A673 (cell line): ENCODE measurements at regions not wholly inside any gene's neighbourhood (a gene's known extent, or its start where the extent isn't known, plus 50 kb on each side); places are given as distances from the start of the nearest gene placed in this dataset.

Source experiments
- BruUV-seq: library from RNA; stranded (reverse); fragments of 400-500 nt; replicated peaks from 2 replicates; lab custom pipeline; 2021; lab: Mats Ljungman, UMichigan
- CTCF ChIA-PET: fragments of 300-600 bp; sonication (Branson Sonifier 250); formaldehyde crosslinking; loops from one replicate; lab custom pipeline; 2022; ENCODE audit warnings: antibody characterized with exemption; lab: Charles Lee
- POLR2A ChIA-PET: fragments of 300-600 bp; sonication (Branson Sonifier 250); formaldehyde crosslinking; loops from one replicate; lab custom pipeline; 2022; ENCODE audit warnings: antibody characterized with exemption; ENCODE audit not compliant: low non-redundant PET; lab: Charles Lee
- DNase-seq: peaks from one replicate; pipeline ENCODE4 v3.0.0-alpha.2; 2015; ENCODE audit warnings: low spot score
- H3K27ac ChIP-seq: fragments of 200-600 bp; sonication (generic); 2 replicates; pipeline ENCODE4 v1.5.1; 2016; ENCODE audit warnings: mixed run types, low read depth, mild to moderate bottlenecking, mixed read lengths, antibody characterized with exemption, low read length; ENCODE audit not compliant: poor library complexity, severe bottlenecking
- H3K27me3 ChIP-seq: fragments of 200-600 bp; sonication (generic); replicated peaks from 2 replicates; pipeline ENCODE4 v1.6.1; 2017; ENCODE audit warnings: mixed run types, low read depth, mild to moderate bottlenecking, mixed read lengths, antibody characterized with exemption, low read length; ENCODE audit not compliant: insufficient read depth, poor library complexity
- H3K36me3 ChIP-seq: fragments of 200-600 bp; sonication (generic); 2 replicates; pipeline ENCODE4 v1.6.1; 2016; ENCODE audit warnings: mixed run types, mild to moderate bottlenecking, mixed read lengths, antibody characterized with exemption, low read length; ENCODE audit not compliant: insufficient read depth, poor library complexity, severe bottlenecking
- H3K4me1 ChIP-seq: fragments of 200-600 bp; sonication (generic); 2 replicates; pipeline ENCODE4 v1.6.1; 2017; ENCODE audit warnings: mixed run types, mild to moderate bottlenecking, mixed read lengths, antibody characterized with exemption, low read length; ENCODE audit not compliant: insufficient read depth, poor library complexity, severe bottlenecking
- H3K4me3 ChIP-seq: fragments of 200-600 bp; sonication (generic); 2 replicates; pipeline ENCODE4 v1.5.1; 2016; ENCODE audit warnings: low read depth, mixed run types, mild to moderate bottlenecking, mixed read lengths, low read length; ENCODE audit not compliant: poor library complexity, severe bottlenecking
- H3K9me3 ChIP-seq: fragments of 200-600 bp; sonication (generic); 2 replicates; pipeline ENCODE4 v1.6.1; 2016; ENCODE audit warnings: mixed run types, low read depth, mild to moderate bottlenecking, mixed read lengths, antibody characterized with exemption, low read length; ENCODE audit not compliant: poor library complexity, severe bottlenecking
- EZH2 ChIP-seq: fragments of 200-600 bp; sonication (generic); IDR thresholded peaks from 2 replicates; pipeline ENCODE4 v1.6.1; 2017; ENCODE audit warnings: borderline replicate concordance, low read depth, mild to moderate bottlenecking, mixed read lengths, antibody characterized with exemption, low read length; ENCODE audit not compliant: poor library complexity, severe bottlenecking
- intact Hi-C: fragments of 100-400 bp; cut with micrococcal nuclease; formaldehyde crosslinking; loops from one replicate; pipeline ENCODE4 v1.10.0; 2022; ENCODE audit not compliant: unreplicated experiment
- TF ChIP-seq, protein P1 (sequence below): fragments of 300-800, 200-600 bp; sonication (generic); conservative IDR thresholded peaks from 2 replicates; pipeline ENCODE4 v1.5.1; 2017; ENCODE audit warnings: low read depth, mild to moderate bottlenecking, antibody characterized with exemption, low read length, moderate library complexity, mixed read lengths

DNA sequence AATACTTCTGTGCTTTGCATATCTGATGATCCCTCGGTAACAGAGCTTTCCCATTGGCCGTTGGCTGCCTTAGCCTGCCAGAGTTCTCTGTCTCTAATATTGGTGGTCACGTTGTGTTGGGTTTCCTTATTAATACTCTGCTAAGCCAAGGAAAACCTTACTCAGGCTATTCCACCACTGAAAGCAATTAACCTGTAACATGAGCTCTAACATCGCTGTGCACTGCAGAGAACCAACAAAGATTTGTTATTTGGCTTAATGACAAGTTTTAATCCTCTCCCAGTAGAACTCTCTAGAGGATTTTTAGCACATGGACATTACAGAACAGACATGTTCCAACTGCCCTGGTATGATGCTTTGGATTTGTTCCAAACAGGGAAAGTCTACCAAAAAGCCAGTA is 825.9 kb upstream of the POU3F3 start:
- Histone ChIP-seq H3K4me1 (no peaks in the 10 kb centered on the region), H3K27me3 (peaks cover 19% of the 10 kb centered on the region), H3K9me3 (no peaks in the 10 kb centered on the region), H3K36me3 (no peaks in the 10 kb centered on the region), H3K27ac (no peak overlapping the region), H3K4me3 (no peak overlapping the region)
- intact Hi-C loops = no loop called here
- no TSS peak for BruUV-seq
- ChIA-PET CTCF (no interaction called here), POLR2A (no interaction called here)
- DNase-seq = peak; percentile 9
- TF ChIP-seq, protein P1, sequence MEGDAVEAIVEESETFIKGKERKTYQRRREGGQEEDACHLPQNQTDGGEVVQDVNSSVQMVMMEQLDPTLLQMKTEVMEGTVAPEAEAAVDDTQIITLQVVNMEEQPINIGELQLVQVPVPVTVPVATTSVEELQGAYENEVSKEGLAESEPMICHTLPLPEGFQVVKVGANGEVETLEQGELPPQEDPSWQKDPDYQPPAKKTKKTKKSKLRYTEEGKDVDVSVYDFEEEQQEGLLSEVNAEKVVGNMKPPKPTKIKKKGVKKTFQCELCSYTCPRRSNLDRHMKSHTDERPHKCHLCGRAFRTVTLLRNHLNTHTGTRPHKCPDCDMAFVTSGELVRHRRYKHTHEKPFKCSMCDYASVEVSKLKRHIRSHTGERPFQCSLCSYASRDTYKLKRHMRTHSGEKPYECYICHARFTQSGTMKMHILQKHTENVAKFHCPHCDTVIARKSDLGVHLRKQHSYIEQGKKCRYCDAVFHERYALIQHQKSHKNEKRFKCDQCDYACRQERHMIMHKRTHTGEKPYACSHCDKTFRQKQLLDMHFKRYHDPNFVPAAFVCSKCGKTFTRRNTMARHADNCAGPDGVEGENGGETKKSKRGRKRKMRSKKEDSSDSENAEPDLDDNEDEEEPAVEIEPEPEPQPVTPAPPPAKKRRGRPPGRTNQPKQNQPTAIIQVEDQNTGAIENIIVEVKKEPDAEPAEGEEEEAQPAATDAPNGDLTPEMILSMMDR = no peak
- no peak for TF ChIP-seq EZH2

DNA sequence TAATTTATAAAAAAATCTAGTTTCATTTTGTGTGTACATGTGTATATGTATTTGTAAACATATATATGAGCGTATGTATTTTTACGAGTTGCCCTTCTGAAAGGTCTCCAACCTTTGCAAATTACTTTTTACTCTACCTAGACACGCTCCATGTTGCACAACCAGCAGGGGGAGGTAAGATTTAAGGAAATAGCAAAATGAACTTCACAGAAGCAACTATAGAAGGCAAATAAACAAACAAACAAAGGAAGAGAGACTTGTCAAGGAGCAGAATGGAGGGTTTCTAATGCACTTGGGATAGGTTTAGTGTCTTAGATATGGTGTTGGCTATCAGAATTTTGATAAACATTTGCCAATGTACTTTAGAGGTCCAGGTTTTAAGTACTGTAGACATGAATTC is 820.5 kb upstream of the POU3F3 start:
- DNase-seq = no peak
- Histone ChIP-seq H3K9me3 (no peaks in the 10 kb centered on the region), H3K36me3 (no peaks in the 10 kb centered on the region), H3K4me1 (no peaks in the 10 kb centered on the region), H3K4me3 (no peak overlapping the region), H3K27me3 (no peaks in the 10 kb centered on the region), H3K27ac (no peak overlapping the region)
- ChIA-PET POLR2A (no interaction called here), CTCF (no interaction called here)
- intact Hi-C loops = no loop called here
- TF ChIP-seq, protein P1 = peak; percentile 33; the same call in 1 of the 2 replicates
- TF ChIP-seq EZH2 = no peak
- BruUV-seq = no TSS peak

DNA sequence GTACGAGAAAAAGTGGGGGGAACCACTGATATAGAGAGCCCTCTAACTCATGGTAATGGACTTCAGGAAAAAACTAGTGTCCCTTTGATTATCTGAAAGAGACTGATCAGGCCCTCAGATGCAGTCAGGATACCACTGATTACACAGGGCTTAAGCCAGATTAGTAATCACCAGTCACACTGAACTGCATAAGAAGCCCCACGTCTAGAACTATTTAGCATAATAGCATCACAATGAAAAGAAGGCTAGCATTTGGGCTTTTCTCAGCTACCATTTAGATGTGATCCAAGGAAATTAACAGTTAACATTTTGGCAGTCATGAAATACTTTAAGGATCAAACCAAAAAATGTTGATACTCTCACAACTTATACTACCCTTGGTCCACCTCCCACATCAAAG is 813.1 kb upstream of the POU3F3 start:
- no peak for TF ChIP-seq EZH2
- TF ChIP-seq, protein P1 = no peak
- DNase-seq = no peak
- Histone ChIP-seq H3K9me3 (no peaks in the 10 kb centered on the region), H3K4me1 (no peaks in the 10 kb centered on the region), H3K27ac (no peak overlapping the region), H3K36me3 (no peaks in the 10 kb centered on the region), H3K4me3 (no peak overlapping the region), H3K27me3 (peaks cover 4% of the 10 kb centered on the region)
- ChIA-PET CTCF (no interaction called here), POLR2A (no interaction called here)
- intact Hi-C loops = no loop called here
- BruUV-seq = no TSS peak
